ENCODE measurements at regions not wholly inside any gene's neighbourhood (a gene's known extent, or its start where the extent isn't known, plus 50 kb on each side); places are given as distances from the start of the nearest gene placed in this dataset.

- ATAC-seq (no peak), DNase-seq (no peak)
- 68 to 83% (median 68%) methylated on average over 3 of the region's 3 CpGs for WGBS, 3 donors
- no peaks in the 10 kb centered on the region for H3K4me1 ChIP-seq
- H3K27ac ChIP-seq = no peak overlapping the region
- H3K36me3 ChIP-seq (ENCODE audit: insufficient read depth in 1 of 2, low read depth in 1 of 2) = no peaks in the 10 kb centered on the region
- TF ChIP-seq CTCF (IDR thresholded peaks at IDR 0.05) = no peak
- intact Hi-C loops (cut with DNase I) = no loop called here
- H3K4me3 ChIP-seq = no peak overlapping the region
- H3K27me3 ChIP-seq (ENCODE audit: insufficient read depth in 3 of 3, low read length in 2 of 3) = no peaks in the 10 kb centered on the region
- no peaks in the 10 kb centered on the region for H3K9me3 ChIP-seq
These were observed 1313.7 kb upstream of the PABPC4L start for GRCh38 chr4:135515295-135515694.

- no peaks in the 10 kb centered on the region for H3K36me3 ChIP-seq (ENCODE audit: insufficient read depth in 1 of 2, low read depth in 1 of 2)
- no peak overlapping the region for H3K27ac ChIP-seq
- DNase-seq (no peak), ATAC-seq (no peak)
- H3K27me3 ChIP-seq (ENCODE audit: insufficient read depth in 3 of 3, low read length in 2 of 3) = no peaks in the 10 kb centered on the region
- H3K4me3 ChIP-seq = no peak overlapping the region
- no peak for TF ChIP-seq CTCF (IDR thresholded peaks at IDR 0.05)
- intact Hi-C loops (cut with DNase I) = no loop called here
- WGBS, 3 donors = 44 to 72% (median 63%) methylated on average over 1 of the region's 1 CpG
- H3K9me3 ChIP-seq = no peaks in the 10 kb centered on the region
- H3K4me1 ChIP-seq = no peaks in the 10 kb centered on the region
These were observed 1309.0 kb upstream of the PABPC4L start for GRCh38 chr4:135510582-135510981.

GRCh38 chr4:135508006-135508714 is 1306.6 kb upstream of the PABPC4L start:
- ATAC-seq = no peak
- Histone ChIP-seq H3K27me3 (ENCODE audit: insufficient read depth in 3 of 3, low read length in 2 of 3) (no peaks in the 10 kb centered on the region), H3K9me3 (no peaks in the 10 kb centered on the region), H3K27ac (no peak overlapping the region), H3K36me3 (ENCODE audit: insufficient read depth in 1 of 2, low read depth in 1 of 2) (no peaks in the 10 kb centered on the region), H3K4me3 (no peak overlapping the region), H3K4me1 (no peaks in the 10 kb centered on the region)
- TF ChIP-seq CTCF (IDR thresholded peaks at IDR 0.05) = no peak
- 76 to 83% (median 77%) methylated on average over 4 of the region's 4 CpGs for WGBS, 3 donors
- no peak for DNase-seq
- intact Hi-C loops (cut with DNase I) = no loop called here

- no peaks in the 10 kb centered on the region for H3K36me3 ChIP-seq (ENCODE audit: insufficient read depth in 1 of 2, low read depth in 1 of 2)
- no peak for DNase-seq
- H3K4me3 ChIP-seq = no peak overlapping the region
- no peak for TF ChIP-seq CTCF (IDR thresholded peaks at IDR 0.05)
- H3K27me3 ChIP-seq (ENCODE audit: insufficient read depth in 3 of 3, low read length in 2 of 3) = no peaks in the 10 kb centered on the region
- intact Hi-C loops (cut with DNase I) = no loop called here
- WGBS, 3 donors = 56 to 95% (median 83%) methylated on average over 1 of the region's 1 CpG
- ATAC-seq = no peak
- no peak overlapping the region for H3K27ac ChIP-seq
- H3K9me3 ChIP-seq = no peaks in the 10 kb centered on the region
- no peaks in the 10 kb centered on the region for H3K4me1 ChIP-seq
These were observed 1296.1 kb upstream of the PABPC4L start for GRCh38 chr4:135497563-135498152.

GRCh38 chr4:135492439-135492838 is 1290.8 kb upstream of the PABPC4L start:
- H3K27me3 ChIP-seq (ENCODE audit: insufficient read depth in 3 of 3, low read length in 2 of 3) = no peaks in the 10 kb centered on the region
- H3K27ac ChIP-seq = no peak overlapping the region
- intact Hi-C loops (cut with DNase I) = no loop called here
- no peaks in the 10 kb centered on the region for H3K36me3 ChIP-seq (ENCODE audit: insufficient read depth in 1 of 2, low read depth in 1 of 2)
- H3K4me1 ChIP-seq = no peaks in the 10 kb centered on the region
- DNase-seq (no peak), ATAC-seq (no peak)
- H3K9me3 ChIP-seq = no peaks in the 10 kb centered on the region
- H3K4me3 ChIP-seq = no peak overlapping the region
- no peak for TF ChIP-seq CTCF (IDR thresholded peaks at IDR 0.05)
- 72 to 75% (median 74%) methylated on average over 2 of the region's 2 CpGs for WGBS, 3 donors
